KOPT-K1 (cell line): ENCODE measurements at regions not wholly inside any gene's neighbourhood (a gene's known extent, or its start where the extent isn't known, plus 50 kb on each side); places are given as distances from the start of the nearest gene placed in this dataset.
"Not testable (repeated sequence)": the region's sequence is repeated elsewhere in the genome, so short reads cannot be mapped to it uniquely, and the experiment has no call there.

ENCODE experiments used
- H3K27ac ChIP-seq: fragments of 200-600 bp; sonication (generic); 2 replicates; pipeline ENCODE4 v1.5.1; 2016; ENCODE audit warnings: antibody characterized with exemption, mild to moderate bottlenecking, low read depth, low read length; ENCODE audit not compliant: poor library complexity, severe bottlenecking
- H3K36me3 ChIP-seq: fragments of 200-600 bp; sonication (generic); 2 replicates; pipeline ENCODE4 v1.5.1; 2017; ENCODE audit warnings: antibody characterized with exemption, mild to moderate bottlenecking, low read length, moderate library complexity; ENCODE audit not compliant: insufficient read depth
- H3K9me3 ChIP-seq: fragments of 200-600 bp; sonication (generic); 2 replicates; pipeline ENCODE4 v1.5.1; 2017; ENCODE audit warnings: antibody characterized with exemption, low read length, mild to moderate bottlenecking; ENCODE audit not compliant: insufficient read depth, poor library complexity, severe bottlenecking

GRCh38 chr5:125424402-125425141 lies 678.1 kb upstream of the ZNF608 start:
- H3K36me3 ChIP-seq: no peaks in the 10 kb centered on the region
- no peak overlapping the region for H3K27ac ChIP-seq
- no peaks in the 10 kb centered on the region for H3K9me3 ChIP-seq

GRCh38 chr5:125429498-125429897 lies 683.1 kb upstream of the ZNF608 start:
- Histone ChIP-seq H3K27ac (no peak overlapping the region), H3K9me3 (no peaks in the 10 kb centered on the region), H3K36me3 (no peaks in the 10 kb centered on the region)

GRCh38 chr5:125433457-125433856 lies 687.0 kb upstream of the ZNF608 start:
- H3K9me3 ChIP-seq: no peaks in the 10 kb centered on the region
- no peak overlapping the region for H3K27ac ChIP-seq
- H3K36me3 ChIP-seq: no peaks in the 10 kb centered on the region

GRCh38 chr5:125439243-125439642 lies 692.8 kb upstream of the ZNF608 start:
- Histone ChIP-seq H3K9me3 (no peaks in the 10 kb centered on the region), H3K36me3 (no peaks in the 10 kb centered on the region), H3K27ac (no peak overlapping the region)

GRCh38 chr5:125440905-125441304 lies 694.5 kb upstream of the ZNF608 start:
- no peaks in the 10 kb centered on the region for H3K36me3 ChIP-seq
- H3K9me3 ChIP-seq: no peaks in the 10 kb centered on the region
- no peak overlapping the region for H3K27ac ChIP-seq

GRCh38 chr5:125446986-125447385 lies 700.5 kb upstream of the ZNF608 start:
- H3K9me3 ChIP-seq: no peaks in the 10 kb centered on the region
- H3K27ac ChIP-seq: no peak overlapping the region
- no peaks in the 10 kb centered on the region for H3K36me3 ChIP-seq

GRCh38 chr5:125450771-125451170 lies 704.3 kb upstream of the ZNF608 start:
- Histone ChIP-seq H3K9me3 (no peaks in the 10 kb centered on the region), H3K27ac (no peak overlapping the region), H3K36me3 (no peaks in the 10 kb centered on the region)

GRCh38 chr5:125451622-125452021 lies 705.2 kb upstream of the ZNF608 start:
- H3K27ac ChIP-seq: no peak overlapping the region
- H3K36me3 ChIP-seq: no peaks in the 10 kb centered on the region
- H3K9me3 ChIP-seq: no peaks in the 10 kb centered on the region

- H3K36me3 ChIP-seq: no peaks in the 10 kb centered on the region
- no peaks in the 10 kb centered on the region for H3K9me3 ChIP-seq
- H3K27ac ChIP-seq: no peak overlapping the region
These were observed 706.6 kb upstream of the ZNF608 start for GRCh38 chr5:125452991-125453390.

- Histone ChIP-seq H3K36me3 (no peaks in the 10 kb centered on the region), H3K9me3 (no peaks in the 10 kb centered on the region), H3K27ac (no peak overlapping the region)
These were observed 708.6 kb upstream of the ZNF608 start for GRCh38 chr5:125455041-125455440.

GRCh38 chr5:125456005-125456404 lies 709.6 kb upstream of the ZNF608 start:
- H3K27ac ChIP-seq, H3K36me3 ChIP-seq, H3K9me3 ChIP-seq: not testable (repeated sequence)

GRCh38 chr5:125457617-125458016 lies 711.2 kb upstream of the ZNF608 start:
- H3K9me3 ChIP-seq: no peaks in the 10 kb centered on the region
- H3K36me3 ChIP-seq: no peaks in the 10 kb centered on the region
- H3K27ac ChIP-seq: no peak overlapping the region

GRCh38 chr5:125458949-125459348 lies 712.5 kb upstream of the ZNF608 start:
- H3K9me3 ChIP-seq, H3K36me3 ChIP-seq, H3K27ac ChIP-seq: not testable (repeated sequence)

GRCh38 chr5:125461641-125462072 lies 715.2 kb upstream of the ZNF608 start:
- Histone ChIP-seq H3K9me3 (no peaks in the 10 kb centered on the region), H3K36me3 (no peaks in the 10 kb centered on the region), H3K27ac (no peak overlapping the region)

- H3K9me3 ChIP-seq: no peaks in the 10 kb centered on the region
- H3K27ac ChIP-seq: no peak overlapping the region
- H3K36me3 ChIP-seq: no peaks in the 10 kb centered on the region
These were observed 717.1 kb upstream of the ZNF608 start for GRCh38 chr5:125463466-125464092.

- Histone ChIP-seq H3K36me3 (no peaks in the 10 kb centered on the region), H3K27ac (no peak overlapping the region), H3K9me3 (no peaks in the 10 kb centered on the region)
These were observed 718.5 kb upstream of the ZNF608 start for GRCh38 chr5:125464847-125465432.
